ENCODE measurements at regions not wholly inside any gene's neighbourhood (a gene's known extent, or its start where the extent isn't known, plus 50 kb on each side); places are given as distances from the start of the nearest gene placed in this dataset.
A peak's percentile ranks its signal among the peaks of the same experiment; 100 is the strongest.

- no peak for ATAC-seq
Measured at GRCh38 chr4:166386491-166387360, 513.7 kb downstream of the TLL1 start.

DNA sequence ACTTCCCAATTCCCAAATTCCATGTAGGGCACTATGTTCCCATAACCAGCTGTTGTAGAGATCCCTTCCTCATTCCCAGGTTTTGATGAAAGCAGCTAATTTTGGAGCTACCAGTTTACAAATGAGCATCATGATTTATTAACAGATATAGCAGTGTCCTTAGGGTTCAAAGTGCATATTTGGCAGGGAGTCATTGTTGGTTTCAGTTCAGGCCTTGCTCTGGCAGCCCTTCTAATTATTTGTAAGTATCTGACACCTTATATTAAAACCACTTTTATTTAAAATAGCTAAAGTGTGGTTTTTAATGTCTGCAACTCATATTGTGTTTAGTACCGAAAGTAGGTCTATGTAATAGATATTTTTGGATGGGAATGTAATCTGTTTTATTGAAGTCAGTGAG, 518.5 kb downstream of the TLL1 start:
- DNase-seq (ENCODE audit: low read depth in 1 of 2, low spot score in 1 of 2) (no peak), ATAC-seq (no peak), FAIRE-seq (no peak)
- Histone ChIP-seq H3K4me1 (no peaks in the 10 kb centered on the region), H3K27ac (no peak overlapping the region), H3K4me2 (no peak overlapping the region), H3K4me3 (no peak overlapping the region), H3K9me3 (no peaks in the 10 kb centered on the region)
- ChIA-PET POLR2A (no interaction called here), CTCF (no interaction called here)
- TF ChIP-seq EHF (CRISPR knock-in tag; IDR thresholded peaks at IDR 0.05) (no peak), MAFK (IDR thresholded peaks at IDR 0.05; ENCODE audit: partially characterized antibody) (no peak), JUNB (IDR thresholded peaks at IDR 0.05) (no peak), HEYL (CRISPR knock-in tag; IDR thresholded peaks at IDR 0.05) (no peak), SMC3 (IDR thresholded peaks at IDR 0.05) (no peak), RAD21 (conservative IDR thresholded peaks at IDR 0.05 in 1 of 2, IDR thresholded peaks at IDR 0.05 in 1 of 2) (no peak), HMGXB4 (CRISPR knock-in tag; IDR thresholded peaks at IDR 0.05; ENCODE audit: borderline replicate concordance) (no peak), POLR2A (IDR thresholded peaks at IDR 0.05; ENCODE audit: low read length) (no peak)
- TF ChIP-seq, protein P1, sequence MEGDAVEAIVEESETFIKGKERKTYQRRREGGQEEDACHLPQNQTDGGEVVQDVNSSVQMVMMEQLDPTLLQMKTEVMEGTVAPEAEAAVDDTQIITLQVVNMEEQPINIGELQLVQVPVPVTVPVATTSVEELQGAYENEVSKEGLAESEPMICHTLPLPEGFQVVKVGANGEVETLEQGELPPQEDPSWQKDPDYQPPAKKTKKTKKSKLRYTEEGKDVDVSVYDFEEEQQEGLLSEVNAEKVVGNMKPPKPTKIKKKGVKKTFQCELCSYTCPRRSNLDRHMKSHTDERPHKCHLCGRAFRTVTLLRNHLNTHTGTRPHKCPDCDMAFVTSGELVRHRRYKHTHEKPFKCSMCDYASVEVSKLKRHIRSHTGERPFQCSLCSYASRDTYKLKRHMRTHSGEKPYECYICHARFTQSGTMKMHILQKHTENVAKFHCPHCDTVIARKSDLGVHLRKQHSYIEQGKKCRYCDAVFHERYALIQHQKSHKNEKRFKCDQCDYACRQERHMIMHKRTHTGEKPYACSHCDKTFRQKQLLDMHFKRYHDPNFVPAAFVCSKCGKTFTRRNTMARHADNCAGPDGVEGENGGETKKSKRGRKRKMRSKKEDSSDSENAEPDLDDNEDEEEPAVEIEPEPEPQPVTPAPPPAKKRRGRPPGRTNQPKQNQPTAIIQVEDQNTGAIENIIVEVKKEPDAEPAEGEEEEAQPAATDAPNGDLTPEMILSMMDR (IDR thresholded peaks at IDR 0.05), result no peak
- 23% methylated on average over 1 of the region's 1 CpG for WGBS (ENCODE audit: missing lambda C conversion rate)

More at GRCh38 chr4:166386491-166387360, 513.7 kb downstream of the TLL1 start:
- Histone ChIP-seq H3K4me2 (peak overlapping the region; percentile 26; the same call in 1 of the 3 replicates), H3K27ac (no peak overlapping the region), H3K4me3 (no peak overlapping the region), H3K4me1 (no peaks in the 10 kb centered on the region), H3K9me3 (no peaks in the 10 kb centered on the region)
- ChIA-PET CTCF (no interaction called here), POLR2A (no interaction called here)
- DNase-seq (ENCODE audit: low read depth in 1 of 2, low spot score in 1 of 2), result peak in 1 of 2 experiments; percentile 4
- TF ChIP-seq ZSCAN20 (CRISPR knock-in tag; IDR thresholded peaks at IDR 0.05) (no peak), NR3C1 (IDR thresholded peaks at IDR 0.05) (no peak), EHF (CRISPR knock-in tag; IDR thresholded peaks at IDR 0.05) (no peak), FOSL2 (IDR thresholded peaks at IDR 0.05) (no peak), FOSL2 (CRISPR knock-in tag; IDR thresholded peaks at IDR 0.05) (peak; percentile 38), JUNB (IDR thresholded peaks at IDR 0.05) (no peak), EHMT2 (IDR thresholded peaks at IDR 0.05; ENCODE audit: low read depth) (no peak)
- TF ChIP-seq, protein P2, sequence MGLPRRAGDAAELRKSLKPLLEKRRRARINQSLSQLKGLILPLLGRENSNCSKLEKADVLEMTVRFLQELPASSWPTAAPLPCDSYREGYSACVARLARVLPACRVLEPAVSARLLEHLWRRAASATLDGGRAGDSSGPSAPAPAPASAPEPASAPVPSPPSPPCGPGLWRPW (IDR thresholded peaks at IDR 0.05), result no peak
- WGBS (ENCODE audit: missing lambda C conversion rate), result 36% methylated on average over 6 of the region's 6 CpGs
- no peak for FAIRE-seq

DNA sequence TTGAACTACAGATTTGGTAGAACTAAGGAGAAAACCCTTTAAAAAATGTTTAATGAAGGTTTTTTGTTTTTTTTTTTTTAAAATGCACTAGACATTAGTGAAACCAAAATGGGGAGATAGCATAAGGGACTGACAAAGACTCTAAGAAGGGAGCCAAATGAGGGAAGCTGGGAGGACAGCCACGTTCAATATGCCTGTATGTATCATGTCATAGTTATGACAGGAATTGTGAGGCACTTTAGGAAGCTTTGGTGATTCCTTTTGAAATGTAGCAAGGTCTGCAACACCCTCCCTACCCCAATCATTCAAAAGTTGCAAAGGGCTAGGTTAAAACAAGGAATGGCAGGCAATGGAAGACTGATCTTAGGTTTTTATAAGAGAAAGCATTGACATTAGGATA, 526.0 kb downstream of the TLL1 start:
- ChIA-PET POLR2A (no interaction called here), CTCF (no interaction called here)
- FAIRE-seq (no peak), DNase-seq (ENCODE audit: low read depth in 1 of 2, low spot score in 1 of 2) (no peak), ATAC-seq (no peak)
- TF ChIP-seq RCOR1 (IDR thresholded peaks at IDR 0.05; ENCODE audit: low read depth, low read length), result no peak
- no peak for TF ChIP-seq ATOH8 (CRISPR knock-in tag; IDR thresholded peaks at IDR 0.05; ENCODE audit: low read depth)
- no peak for TF ChIP-seq ZC3H11A (IDR thresholded peaks at IDR 0.05)
- no peak for TF ChIP-seq EP300 (IDR thresholded peaks at IDR 0.05)
- no peak for TF ChIP-seq RARB (CRISPR knock-in tag; IDR thresholded peaks at IDR 0.05)
- no peak for TF ChIP-seq EHF (CRISPR knock-in tag; IDR thresholded peaks at IDR 0.05)
- TF ChIP-seq NPAS2 (CRISPR knock-in tag; IDR thresholded peaks at IDR 0.05; ENCODE audit: borderline replicate concordance), result no peak
- TF ChIP-seq, protein P1 (IDR thresholded peaks at IDR 0.05), result no peak
- TF ChIP-seq GATA3 (IDR thresholded peaks at IDR 0.05; ENCODE audit: borderline replicate concordance), result no peak
- no peak for TF ChIP-seq KDM5A (IDR thresholded peaks at IDR 0.05)
- no peak overlapping the region for H3K4me2 ChIP-seq
- H3K9me3 ChIP-seq, result no peaks in the 10 kb centered on the region
- WGBS (ENCODE audit: missing lambda C conversion rate), result 13% methylated on average over 1 of the region's 1 CpG
- no peak overlapping the region for H3K27ac ChIP-seq
- H3K4me1 ChIP-seq, result no peaks in the 10 kb centered on the region
- no peak overlapping the region for H3K4me3 ChIP-seq
